ENCODE measurements at regions not wholly inside any gene's neighbourhood (a gene's known extent, or its start where the extent isn't known, plus 50 kb on each side); places are given as distances from the start of the nearest gene placed in this dataset.

- DNase-seq (ENCODE audit: low spot score): no peak
These were observed 646.2 kb downstream of the VRK1 start for GRCh38 chr14:97443412-97443811.

- DNase-seq (ENCODE audit: low spot score): no peak
These were observed 647.1 kb downstream of the VRK1 start for GRCh38 chr14:97444248-97444647.

GRCh38 chr14:97445367-97445766 is 648.2 kb downstream of the VRK1 start:
- no peak for DNase-seq (ENCODE audit: low spot score)

GRCh38 chr14:97446087-97446486 is 648.9 kb downstream of the VRK1 start:
- no peak for DNase-seq (ENCODE audit: low spot score)

- no peak for DNase-seq (ENCODE audit: low spot score)
These were observed 655.1 kb downstream of the VRK1 start for GRCh38 chr14:97452314-97452713.

GRCh38 chr14:97453991-97454390 is 656.8 kb downstream of the VRK1 start:
- DNase-seq (ENCODE audit: low spot score): no peak

GRCh38 chr14:97456462-97456861 is 659.3 kb downstream of the VRK1 start:
- no peak for DNase-seq (ENCODE audit: low spot score)

GRCh38 chr14:97456958-97457357 is 659.8 kb downstream of the VRK1 start:
- no peak for DNase-seq (ENCODE audit: low spot score)

GRCh38 chr14:97457575-97458085 is 660.4 kb downstream of the VRK1 start:
- no peak for DNase-seq (ENCODE audit: low spot score)

GRCh38 chr14:97458255-97458654 is 661.1 kb downstream of the VRK1 start:
- no peak for DNase-seq (ENCODE audit: low spot score)

- DNase-seq (ENCODE audit: low spot score): no peak
These were observed 661.7 kb downstream of the VRK1 start for GRCh38 chr14:97458661-97459579.

GRCh38 chr14:97462081-97462480 is 664.9 kb downstream of the VRK1 start:
- no peak for DNase-seq (ENCODE audit: low spot score)

- DNase-seq (ENCODE audit: low spot score): no peak
These were observed 671.0 kb downstream of the VRK1 start for GRCh38 chr14:97468220-97468619.

GRCh38 chr14:97477353-97477752 is 680.2 kb downstream of the VRK1 start:
- DNase-seq (ENCODE audit: low spot score): no peak

- DNase-seq (ENCODE audit: low spot score): no peak
These were observed 688.0 kb downstream of the VRK1 start for GRCh38 chr14:97485201-97485600.

- no peak for DNase-seq (ENCODE audit: low spot score)
These were observed 689.5 kb downstream of the VRK1 start for GRCh38 chr14:97486601-97487120.

- DNase-seq (ENCODE audit: low spot score): no peak
These were observed 692.6 kb downstream of the VRK1 start for GRCh38 chr14:97489750-97490149.

- DNase-seq (ENCODE audit: low spot score): no peak
These were observed 693.4 kb downstream of the VRK1 start for GRCh38 chr14:97490521-97491070.

GRCh38 chr14:97491697-97492096 is 694.5 kb downstream of the VRK1 start:
- no peak for DNase-seq (ENCODE audit: low spot score)

GRCh38 chr14:97499790-97500481 is 702.8 kb downstream of the VRK1 start:
- peak; percentile 47 for DNase-seq (ENCODE audit: low spot score)

GRCh38 chr14:97506626-97507025 is 709.4 kb downstream of the VRK1 start:
- DNase-seq (ENCODE audit: low spot score): no peak

- DNase-seq (ENCODE audit: low spot score): no peak
These were observed 716.7 kb downstream of the VRK1 start for GRCh38 chr14:97513891-97514290.

Data from ureter (tissue), 1 donor.